ENCODE measurements at regions not wholly inside any gene's neighbourhood (a gene's known extent, or its start where the extent isn't known, plus 50 kb on each side); places are given as distances from the start of the nearest gene placed in this dataset.

DNA sequence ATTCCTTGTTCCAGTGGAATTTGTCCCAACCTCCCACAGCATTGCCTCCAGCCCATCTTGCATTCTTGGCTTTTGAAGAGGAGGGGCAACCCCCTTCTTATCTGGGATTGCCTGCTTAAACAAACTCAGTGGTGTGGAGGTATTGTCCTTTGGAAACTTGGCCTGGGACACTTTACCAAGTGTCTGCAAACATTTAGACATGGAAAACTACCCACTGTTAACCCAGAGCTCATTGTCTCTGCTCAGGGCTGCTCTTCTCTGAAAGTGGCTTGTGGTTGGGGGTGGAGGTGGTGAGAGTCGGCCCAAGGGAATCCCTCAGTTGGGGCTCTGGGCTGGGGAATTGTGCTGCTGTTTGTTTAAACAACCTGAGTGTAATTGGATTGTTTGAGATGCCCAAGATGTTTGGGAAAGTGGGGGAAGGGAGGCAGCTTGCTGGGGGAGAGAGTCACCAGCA lies 178.3 kb upstream of the GATA6 start:
- TF ChIP-seq, protein P1, sequence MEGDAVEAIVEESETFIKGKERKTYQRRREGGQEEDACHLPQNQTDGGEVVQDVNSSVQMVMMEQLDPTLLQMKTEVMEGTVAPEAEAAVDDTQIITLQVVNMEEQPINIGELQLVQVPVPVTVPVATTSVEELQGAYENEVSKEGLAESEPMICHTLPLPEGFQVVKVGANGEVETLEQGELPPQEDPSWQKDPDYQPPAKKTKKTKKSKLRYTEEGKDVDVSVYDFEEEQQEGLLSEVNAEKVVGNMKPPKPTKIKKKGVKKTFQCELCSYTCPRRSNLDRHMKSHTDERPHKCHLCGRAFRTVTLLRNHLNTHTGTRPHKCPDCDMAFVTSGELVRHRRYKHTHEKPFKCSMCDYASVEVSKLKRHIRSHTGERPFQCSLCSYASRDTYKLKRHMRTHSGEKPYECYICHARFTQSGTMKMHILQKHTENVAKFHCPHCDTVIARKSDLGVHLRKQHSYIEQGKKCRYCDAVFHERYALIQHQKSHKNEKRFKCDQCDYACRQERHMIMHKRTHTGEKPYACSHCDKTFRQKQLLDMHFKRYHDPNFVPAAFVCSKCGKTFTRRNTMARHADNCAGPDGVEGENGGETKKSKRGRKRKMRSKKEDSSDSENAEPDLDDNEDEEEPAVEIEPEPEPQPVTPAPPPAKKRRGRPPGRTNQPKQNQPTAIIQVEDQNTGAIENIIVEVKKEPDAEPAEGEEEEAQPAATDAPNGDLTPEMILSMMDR (IDR thresholded peaks at IDR 0.05) = no peak
- no peak for TF ChIP-seq POLR2A (IDR thresholded peaks at IDR 0.05)
